ENCODE measurements at regions not wholly inside any gene's neighbourhood (a gene's known extent, or its start where the extent isn't known, plus 50 kb on each side); places are given as distances from the start of the nearest gene placed in this dataset.

DNA sequence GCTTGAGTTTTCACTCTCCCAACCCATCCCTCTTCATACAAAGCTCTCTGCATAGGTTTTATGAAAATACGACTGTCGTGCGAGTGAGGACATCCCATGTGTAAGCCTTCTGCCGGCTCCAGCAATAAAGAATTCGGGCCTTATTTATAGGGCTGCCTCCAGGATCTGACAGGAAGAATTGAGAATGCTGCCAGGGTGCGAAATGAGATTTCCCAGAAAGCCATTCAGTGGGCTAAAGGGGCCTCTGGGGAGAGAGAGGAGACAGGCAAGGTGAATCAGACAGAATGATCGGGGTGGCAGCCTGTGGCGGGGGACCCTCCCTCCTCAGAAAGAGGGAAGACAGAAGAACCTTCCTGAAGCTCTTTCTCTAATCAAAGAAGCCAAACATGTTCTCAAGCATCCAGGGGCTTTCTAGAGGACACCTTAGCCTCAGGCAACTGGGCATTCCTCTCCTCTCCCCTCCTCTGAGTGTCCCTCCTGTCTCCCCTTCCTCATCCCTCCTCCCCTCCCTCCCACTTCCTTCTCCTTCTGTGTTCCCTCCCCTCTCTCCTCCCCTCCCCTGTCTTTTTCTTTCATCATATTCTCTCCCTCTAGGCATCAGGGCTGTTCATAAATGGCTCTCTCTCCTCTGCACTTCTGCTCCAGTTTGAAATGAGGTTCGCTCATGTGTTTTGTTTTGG lies 410.9 kb downstream of the TYW1 start:
- no peak for DNase-seq
- Histone ChIP-seq H2AFZ (ENCODE audit: low read length) (no peak overlapping the region), H3K79me2 (ENCODE audit: low read length) (no peaks in the 10 kb centered on the region), H3K27me3 (ENCODE audit: low read length) (no peaks in the 10 kb centered on the region), H3K4me3 (ENCODE audit: low read length) (no peak overlapping the region), H3K9me3 (ENCODE audit: low read length) (no peaks in the 10 kb centered on the region), H3K9ac (ENCODE audit: low read length) (no peak overlapping the region), H4K20me1 (ENCODE audit: low read length) (no peaks in the 10 kb centered on the region), H3K36me3 (ENCODE audit: low read depth, low read length) (no peaks in the 10 kb centered on the region), H3K9me2 (replicated peaks; ENCODE audit: low read length) (no peaks in the 10 kb centered on the region), H3K4me2 (ENCODE audit: low read length) (no peak overlapping the region), H3K4me1 (ENCODE audit: insufficient read depth, low read length) (no peaks in the 10 kb centered on the region), H3K27ac (ENCODE audit: low read length) (no peak overlapping the region), H3F3A (ENCODE audit: low read length, unreplicated experiment) (no peaks in the 10 kb centered on the region)
- ChIA-PET CTCF (no interaction called here), POLR2A (ENCODE audit: unreplicated experiment) (no interaction called here)
- intact Hi-C loops (cut with micrococcal nuclease): no loop called here
- no TSS peak for BruUV-seq (replicated peaks)
- no peak for ATAC-seq
- TF ChIP-seq, protein P1, sequence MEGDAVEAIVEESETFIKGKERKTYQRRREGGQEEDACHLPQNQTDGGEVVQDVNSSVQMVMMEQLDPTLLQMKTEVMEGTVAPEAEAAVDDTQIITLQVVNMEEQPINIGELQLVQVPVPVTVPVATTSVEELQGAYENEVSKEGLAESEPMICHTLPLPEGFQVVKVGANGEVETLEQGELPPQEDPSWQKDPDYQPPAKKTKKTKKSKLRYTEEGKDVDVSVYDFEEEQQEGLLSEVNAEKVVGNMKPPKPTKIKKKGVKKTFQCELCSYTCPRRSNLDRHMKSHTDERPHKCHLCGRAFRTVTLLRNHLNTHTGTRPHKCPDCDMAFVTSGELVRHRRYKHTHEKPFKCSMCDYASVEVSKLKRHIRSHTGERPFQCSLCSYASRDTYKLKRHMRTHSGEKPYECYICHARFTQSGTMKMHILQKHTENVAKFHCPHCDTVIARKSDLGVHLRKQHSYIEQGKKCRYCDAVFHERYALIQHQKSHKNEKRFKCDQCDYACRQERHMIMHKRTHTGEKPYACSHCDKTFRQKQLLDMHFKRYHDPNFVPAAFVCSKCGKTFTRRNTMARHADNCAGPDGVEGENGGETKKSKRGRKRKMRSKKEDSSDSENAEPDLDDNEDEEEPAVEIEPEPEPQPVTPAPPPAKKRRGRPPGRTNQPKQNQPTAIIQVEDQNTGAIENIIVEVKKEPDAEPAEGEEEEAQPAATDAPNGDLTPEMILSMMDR (conservative IDR thresholded peaks at IDR 0.05; ENCODE audit: low read depth, low read length): no peak
- TF ChIP-seq EZH2phosphoT487 (IDR thresholded peaks at IDR 0.05; ENCODE audit: borderline replicate concordance, low read length) (no peak), EZH2 (IDR thresholded peaks at IDR 0.05; ENCODE audit: low read length, unreplicated experiment) (no peak)

- DNase-seq: no peak
- ATAC-seq: no peak
- Histone ChIP-seq H3K4me2 (ENCODE audit: low read length) (no peak overlapping the region), H3K36me3 (ENCODE audit: low read depth, low read length) (no peaks in the 10 kb centered on the region), H4K20me1 (ENCODE audit: low read length) (no peaks in the 10 kb centered on the region), H3K4me1 (ENCODE audit: insufficient read depth, low read length) (no peaks in the 10 kb centered on the region), H3K9me2 (replicated peaks; ENCODE audit: low read length) (no peaks in the 10 kb centered on the region), H3K9me3 (ENCODE audit: low read length) (no peaks in the 10 kb centered on the region), H3K9ac (ENCODE audit: low read length) (no peak overlapping the region), H2AFZ (ENCODE audit: low read length) (no peak overlapping the region), H3F3A (ENCODE audit: low read length, unreplicated experiment) (no peaks in the 10 kb centered on the region), H3K79me2 (ENCODE audit: low read length) (no peaks in the 10 kb centered on the region), H3K27me3 (ENCODE audit: low read length) (no peaks in the 10 kb centered on the region), H3K27ac (ENCODE audit: low read length) (no peak overlapping the region), H3K4me3 (ENCODE audit: low read length) (no peak overlapping the region)
- BruUV-seq (replicated peaks): no TSS peak
- intact Hi-C loops (cut with micrococcal nuclease): no loop called here
- TF ChIP-seq, protein P1 (conservative IDR thresholded peaks at IDR 0.05; ENCODE audit: low read depth, low read length): no peak
- TF ChIP-seq EZH2 (IDR thresholded peaks at IDR 0.05; ENCODE audit: low read length, unreplicated experiment) (no peak), EZH2phosphoT487 (IDR thresholded peaks at IDR 0.05; ENCODE audit: borderline replicate concordance, low read length) (no peak)
- POLR2A ChIA-PET (ENCODE audit: unreplicated experiment): no interaction called here
- CTCF ChIA-PET: no interaction called here
Measured at GRCh38 chr7:67408109-67408508, 411.5 kb downstream of the TYW1 start.

DNA sequence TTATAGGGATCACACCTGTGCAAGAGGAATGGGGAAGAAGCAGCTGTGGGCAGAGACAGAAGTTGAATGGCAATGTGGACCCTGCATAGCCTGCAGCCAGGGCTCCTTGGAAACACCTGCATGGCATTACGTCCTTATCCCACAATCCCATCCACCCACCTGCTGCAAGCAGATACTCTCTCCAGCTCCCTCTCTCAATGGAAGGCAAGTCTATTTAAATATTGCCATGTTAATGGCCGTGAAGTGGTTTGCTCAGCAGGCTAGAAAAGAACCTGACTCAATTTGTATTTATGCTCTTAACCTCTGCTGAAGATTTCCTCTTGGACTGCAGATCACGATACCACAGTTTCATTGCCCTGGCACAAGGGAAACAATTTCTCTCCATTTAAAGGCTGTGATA lies 417.0 kb downstream of the TYW1 start:
- Histone ChIP-seq H2AFZ (ENCODE audit: low read length) (no peak overlapping the region), H3K27me3 (ENCODE audit: low read length) (no peaks in the 10 kb centered on the region), H3K27ac (ENCODE audit: low read length) (no peak overlapping the region), H3K9me2 (replicated peaks; ENCODE audit: low read length) (no peaks in the 10 kb centered on the region), H3K9ac (ENCODE audit: low read length) (no peak overlapping the region), H3K9me3 (ENCODE audit: low read length) (no peaks in the 10 kb centered on the region), H3K4me2 (ENCODE audit: low read length) (no peak overlapping the region), H3F3A (ENCODE audit: low read length, unreplicated experiment) (no peaks in the 10 kb centered on the region), H3K4me1 (ENCODE audit: insufficient read depth, low read length) (no peaks in the 10 kb centered on the region), H3K36me3 (ENCODE audit: low read depth, low read length) (no peaks in the 10 kb centered on the region), H4K20me1 (ENCODE audit: low read length) (no peaks in the 10 kb centered on the region), H3K4me3 (ENCODE audit: low read length) (no peak overlapping the region), H3K79me2 (ENCODE audit: low read length) (no peaks in the 10 kb centered on the region)
- intact Hi-C loops (cut with micrococcal nuclease): no loop called here
- CTCF ChIA-PET: no interaction called here
- ATAC-seq (no peak), DNase-seq (no peak)
- POLR2A ChIA-PET (ENCODE audit: unreplicated experiment): no interaction called here
- TF ChIP-seq EZH2phosphoT487 (IDR thresholded peaks at IDR 0.05; ENCODE audit: borderline replicate concordance, low read length) (no peak), EZH2 (IDR thresholded peaks at IDR 0.05; ENCODE audit: low read length, unreplicated experiment) (no peak)
- TF ChIP-seq, protein P1 (conservative IDR thresholded peaks at IDR 0.05; ENCODE audit: low read depth, low read length): no peak
- no TSS peak for BruUV-seq (replicated peaks)
